Sciatic nerve (tissue), 2 donors: ENCODE measurements at regions not wholly inside any gene's neighbourhood (a gene's known extent, or its start where the extent isn't known, plus 50 kb on each side); places are given as distances from the start of the nearest gene placed in this dataset.

ENCODE experiments used
- ATAC-seq: fragments of 200-7000 bp; cut with Tn5 transposase; one replicate; pipeline ENCODE4 v1.9.1; 2020; ENCODE audit warnings: mild to moderate bottlenecking, moderate library complexity
- DNase-seq: peaks from one replicate; pipeline ENCODE4 v3.0.0-alpha.2; 2020; ENCODE audit warnings: low spot score
- intact Hi-C: fragments of 100-400 bp; cut with DNase I; formaldehyde crosslinking; loops from one replicate; pipeline ENCODE4 v1.14.2; 2022
- donor health status: DM: no; HTN: no; CAD: no.
- donor health status: DM: no; HTN: no; CAD: no.

- intact Hi-C loops, result no loop called here
- no peak for DNase-seq
- no peak for ATAC-seq
Measured at GRCh38 chr4:13316354-13316753, 167.8 kb downstream of the RAB28 start.

DNA sequence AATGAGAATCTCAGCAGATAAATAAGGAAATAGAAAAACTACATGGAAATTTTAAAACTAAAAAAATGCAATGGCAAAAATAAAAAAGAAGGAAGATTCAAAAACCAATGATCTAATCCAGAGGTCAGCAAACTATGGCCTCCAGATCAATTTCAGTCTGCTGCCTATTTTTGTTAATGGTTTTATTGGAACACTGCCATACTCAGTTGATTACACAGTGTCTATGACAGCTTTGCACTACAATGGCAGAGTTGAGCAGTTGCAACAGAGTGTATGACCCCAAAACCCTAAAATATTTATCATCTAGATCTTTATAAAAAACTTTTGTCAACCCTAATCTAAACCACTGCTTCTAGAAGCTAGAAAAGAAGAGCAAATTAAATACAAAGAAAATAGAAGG lies 170.3 kb downstream of the RAB28 start:
- intact Hi-C loops, result no loop called here
- DNase-seq (no peak), ATAC-seq (no peak)

DNA sequence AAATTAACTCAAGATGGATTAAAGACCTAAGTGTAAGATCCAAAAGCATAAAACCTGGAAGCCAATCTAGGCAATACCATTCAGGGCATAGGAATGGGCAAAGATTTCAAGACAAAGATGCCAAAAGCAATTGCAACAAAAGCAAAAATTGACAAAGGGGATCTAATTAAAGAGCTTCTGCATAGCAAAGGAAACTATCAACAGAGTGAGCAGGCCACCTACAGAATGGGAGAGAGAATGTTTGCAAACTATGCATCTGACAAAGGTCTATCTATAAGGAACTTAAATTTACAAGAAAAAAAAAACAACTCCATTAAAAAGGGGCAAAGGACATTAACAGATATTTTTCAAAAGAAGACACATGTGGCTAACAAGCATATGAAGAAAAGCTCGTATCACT lies 171.9 kb downstream of the RAB28 start:
- DNase-seq, result no peak
- intact Hi-C loops, result no loop called here
- ATAC-seq, result no peak

DNA sequence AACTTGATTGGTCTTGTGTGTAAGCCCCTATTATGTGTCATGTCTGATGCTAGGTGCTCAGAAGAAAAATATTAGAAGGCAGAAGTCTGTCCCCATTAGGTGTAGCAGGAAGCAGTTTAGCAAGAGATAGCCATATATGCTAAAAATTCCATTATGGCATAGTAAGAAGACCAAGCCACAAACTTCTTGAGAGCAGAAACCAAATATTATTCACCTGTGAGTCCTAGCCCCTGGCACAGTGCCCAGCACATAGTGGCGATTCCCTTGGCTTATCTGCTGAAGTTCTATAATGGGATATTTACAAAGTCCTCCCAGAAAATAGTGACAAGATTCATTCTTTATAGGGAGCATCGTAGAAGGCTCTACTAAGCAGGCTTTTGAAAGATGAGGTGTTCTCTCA lies 174.4 kb downstream of the RAB28 start:
- DNase-seq (no peak), ATAC-seq (no peak)
- intact Hi-C loops, result no loop called here

- no peak for ATAC-seq
- DNase-seq, result no peak
- intact Hi-C loops, result no loop called here
Measured at GRCh38 chr4:13306356-13306755, 177.8 kb downstream of the RAB28 start.

DNA sequence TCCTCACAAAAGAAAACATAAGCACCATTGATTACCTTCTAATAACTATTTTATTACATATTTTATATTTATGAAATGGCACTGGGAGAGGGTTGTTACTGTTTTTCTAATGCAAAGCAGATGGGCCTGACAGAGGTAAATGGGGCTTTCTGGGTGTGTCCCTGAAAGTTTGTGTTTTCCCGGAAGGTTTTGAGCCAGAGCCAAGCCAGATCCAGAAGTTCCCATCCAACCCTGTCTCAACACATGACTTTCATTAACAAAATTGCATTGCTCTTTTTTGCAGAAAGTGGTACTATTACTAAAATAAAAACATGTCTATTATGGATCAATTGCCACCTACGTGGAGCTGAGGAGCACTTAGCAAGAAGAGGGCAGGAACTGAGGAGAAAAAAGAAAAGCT lies 181.3 kb downstream of the RAB28 start:
- intact Hi-C loops, result no loop called here
- ATAC-seq, result no peak
- DNase-seq, result no peak

- intact Hi-C loops, result no loop called here
- ATAC-seq (no peak), DNase-seq (no peak)
Measured at GRCh38 chr4:13299343-13299742, 184.8 kb downstream of the RAB28 start.

DNA sequence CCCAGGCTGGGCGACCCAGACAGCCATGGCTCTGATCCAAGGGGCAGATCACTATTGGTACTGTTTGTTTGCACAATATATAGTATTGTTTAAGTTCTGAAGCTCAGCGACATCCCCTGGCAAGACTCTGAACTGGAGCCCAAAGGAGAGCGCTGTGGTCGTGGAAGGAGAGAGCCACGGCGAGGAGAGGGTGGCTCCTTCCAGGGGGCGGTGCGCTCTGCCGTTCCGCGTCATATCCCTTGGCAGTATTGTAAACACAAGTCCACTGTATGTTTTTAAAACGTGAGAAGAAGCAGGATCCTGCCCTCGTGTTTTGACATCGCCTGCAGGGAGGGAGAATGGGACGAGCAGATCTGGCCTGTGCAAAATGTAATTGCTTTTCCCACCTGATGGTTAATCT lies 185.5 kb downstream of the RAB28 start:
- ATAC-seq, result peak; percentile 22
- no peak for DNase-seq
- intact Hi-C loops, result no loop called here

DNA sequence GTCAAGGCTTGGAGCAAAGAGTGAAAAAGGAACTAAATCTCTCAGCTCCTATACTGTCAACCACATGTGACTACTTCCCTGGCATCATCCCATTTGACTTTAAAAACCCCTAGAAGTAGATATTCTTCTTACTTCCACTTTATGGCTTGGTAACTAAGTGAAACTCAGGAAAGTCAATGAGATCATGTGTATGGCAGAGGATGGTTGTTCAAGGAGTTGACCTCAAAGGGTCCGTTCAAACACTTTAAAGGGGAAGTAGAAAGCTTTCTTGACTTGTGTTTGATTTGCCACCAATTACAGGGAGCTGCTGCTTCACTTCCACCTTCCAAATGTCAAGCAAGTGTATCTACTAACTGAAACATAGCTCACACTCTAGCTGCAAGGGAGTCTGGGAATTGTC lies 187.2 kb downstream of the RAB28 start:
- intact Hi-C loops, result no loop called here
- DNase-seq, result no peak
- no peak for ATAC-seq

DNA sequence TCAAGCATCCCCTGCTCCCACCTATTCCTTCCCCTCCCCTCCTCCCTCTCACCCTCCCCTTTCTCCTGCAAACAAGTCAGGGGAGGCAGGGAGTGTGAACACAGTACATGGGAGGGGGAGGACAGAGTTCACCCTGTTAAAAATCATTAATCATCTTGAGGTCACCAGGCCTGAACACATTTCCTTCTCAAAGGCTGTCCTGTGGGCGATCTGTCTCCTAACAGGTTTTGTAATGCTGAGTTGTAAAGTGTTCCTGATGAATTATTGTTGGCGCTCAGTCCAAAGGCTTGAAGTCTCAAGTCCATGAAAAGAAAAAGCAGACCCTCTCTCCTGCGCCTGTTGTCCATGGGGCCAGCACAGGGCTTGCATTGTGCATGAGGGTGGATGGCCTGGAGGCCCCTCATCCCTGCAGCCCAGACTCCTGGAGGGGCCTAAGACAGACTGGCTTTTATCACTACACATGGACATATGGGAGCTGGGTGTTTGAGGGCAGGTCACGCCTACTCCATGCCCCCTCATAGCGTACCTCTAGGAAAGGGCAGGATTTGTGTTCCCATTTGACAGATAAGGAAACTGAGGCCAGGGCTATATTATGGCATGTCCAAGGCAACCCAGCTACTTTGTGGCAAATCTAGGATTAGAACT lies 189.1 kb downstream of the RAB28 start:
- intact Hi-C loops, result no loop called here
- no peak for DNase-seq
- ATAC-seq, result no peak

DNA sequence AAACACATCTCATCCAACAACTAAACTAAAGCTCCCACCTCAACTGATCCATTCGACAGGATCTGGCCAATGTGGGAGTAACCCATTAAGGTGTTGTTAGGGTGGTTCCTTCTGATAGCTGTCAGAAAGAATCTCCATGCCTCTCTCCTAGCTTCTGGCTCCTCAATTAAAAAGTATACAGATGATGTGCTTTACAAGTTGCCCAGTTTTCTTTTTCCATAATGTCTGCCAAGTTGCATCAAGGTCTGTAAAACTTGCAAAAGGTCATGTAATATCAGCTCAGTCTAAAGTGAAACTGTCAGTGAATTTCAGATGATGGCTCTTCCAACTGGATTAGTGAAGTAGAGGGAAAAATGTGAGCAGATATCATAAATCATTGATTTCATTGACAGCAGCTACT lies 191.8 kb downstream of the RAB28 start:
- DNase-seq (no peak), ATAC-seq (no peak)
- intact Hi-C loops, result no loop called here

DNA sequence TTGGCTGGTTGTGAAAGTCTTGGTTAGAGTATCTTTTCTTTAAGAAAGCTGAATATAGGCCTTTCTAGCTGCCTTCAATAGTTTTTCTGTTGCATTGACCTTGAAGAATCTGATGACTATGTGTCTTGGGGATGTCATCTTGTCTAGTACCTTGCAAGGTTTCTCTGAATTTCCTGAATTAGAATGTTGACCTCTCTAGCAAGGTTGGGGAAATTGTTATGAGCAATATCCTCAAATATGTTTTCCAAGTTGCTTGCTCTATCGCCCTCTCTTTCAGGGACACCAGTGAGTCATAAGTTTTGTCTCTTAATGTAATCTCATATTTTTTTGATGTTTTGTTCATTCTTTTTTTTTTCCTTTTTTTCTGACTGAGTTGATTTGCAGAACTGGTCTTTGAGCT lies 194.7 kb downstream of the RAB28 start:
- ATAC-seq (no peak), DNase-seq (no peak)
- intact Hi-C loops, result no loop called here

GRCh38 chr4:13285336-13285735 lies 198.8 kb downstream of the RAB28 start:
- ATAC-seq, result no peak
- intact Hi-C loops, result no loop called here

DNA sequence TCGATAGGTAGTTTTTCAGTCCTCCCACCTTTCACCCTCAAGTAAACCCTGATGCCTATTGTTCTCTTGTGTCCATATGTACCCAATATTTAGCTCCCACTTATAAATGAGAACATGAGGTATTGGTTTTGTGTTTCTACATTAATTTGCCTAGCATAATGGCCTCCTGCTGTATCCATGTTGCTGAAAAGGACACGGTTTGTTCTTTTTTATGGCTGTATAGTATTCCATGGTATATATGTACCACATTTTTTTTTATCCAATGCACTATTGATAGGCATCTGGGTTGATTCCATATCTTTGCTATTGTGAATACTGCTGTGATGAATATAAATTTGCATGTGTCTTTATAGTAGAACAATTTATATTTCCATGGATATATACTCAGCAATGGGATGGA lies 199.2 kb downstream of the RAB28 start:
- intact Hi-C loops, result no loop called here
- ATAC-seq (no peak), DNase-seq (no peak)

More at GRCh38 chr4:13285336-13285735, 198.8 kb downstream of the RAB28 start:
- DNase-seq, result no peak

DNA sequence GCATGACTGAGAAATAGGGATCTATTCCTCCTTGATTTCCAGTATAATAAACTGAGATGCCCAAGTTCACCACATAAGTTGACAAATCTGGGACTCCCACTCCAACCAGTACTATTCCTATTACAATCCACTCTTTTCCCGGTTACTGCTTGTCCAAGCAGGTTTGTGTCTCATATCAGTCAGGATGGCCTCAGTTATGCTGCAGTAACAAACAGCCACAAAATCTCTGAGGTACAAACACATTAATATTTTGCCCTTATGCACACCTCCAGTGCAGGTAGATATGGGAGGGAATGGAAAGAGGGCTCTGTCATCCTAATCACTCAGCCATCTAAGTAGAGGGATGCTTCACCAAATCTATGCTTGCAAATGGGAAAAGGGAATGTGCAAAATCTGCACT lies 207.8 kb downstream of the RAB28 start:
- ATAC-seq, result no peak
- intact Hi-C loops, result no loop called here
- no peak for DNase-seq

DNA sequence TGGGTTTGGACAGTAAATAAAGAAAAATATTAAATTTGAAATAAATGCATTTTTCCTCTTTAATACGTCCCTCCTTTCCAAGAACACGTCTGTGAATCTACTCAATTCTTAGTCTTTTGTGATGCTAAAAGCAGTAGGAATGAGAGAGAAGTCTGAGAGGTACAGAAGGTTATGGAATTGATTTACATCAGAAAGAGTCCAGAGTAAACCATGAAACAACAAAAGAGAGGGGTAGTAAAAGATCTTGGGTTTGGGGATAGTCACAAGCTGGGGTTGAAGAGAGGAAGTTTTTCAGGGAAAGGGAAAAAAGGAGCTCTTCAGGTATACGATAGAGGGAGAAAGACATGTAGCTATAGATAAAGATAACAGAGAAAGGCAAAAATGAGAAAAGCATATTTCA lies 215.4 kb downstream of the RAB28 start:
- no peak for DNase-seq
- intact Hi-C loops, result no loop called here
- ATAC-seq, result no peak

GRCh38 chr4:13268165-13268564 lies 216.0 kb downstream of the RAB28 start:
- ATAC-seq (no peak), DNase-seq (no peak)
- intact Hi-C loops, result no loop called here

DNA sequence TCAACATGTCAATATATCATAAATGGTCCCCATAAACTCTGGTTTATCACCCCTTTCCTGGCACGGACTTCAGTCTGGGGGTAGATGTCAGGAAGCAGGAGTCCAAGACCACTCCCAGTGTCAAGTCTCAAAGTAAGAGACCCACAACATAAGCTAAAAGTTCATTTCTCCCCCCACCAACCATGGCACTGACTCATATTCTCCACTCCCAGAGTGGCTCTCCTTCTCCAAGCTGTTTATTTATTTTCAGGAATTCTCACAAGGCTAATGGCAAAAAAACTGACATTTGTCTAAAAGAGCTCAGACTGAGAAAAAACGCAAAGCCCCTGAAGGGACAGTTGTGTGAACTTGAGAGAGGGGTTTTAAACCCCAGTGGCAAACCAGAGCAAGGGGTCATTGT lies 217.0 kb downstream of the RAB28 start:
- no peak for ATAC-seq
- intact Hi-C loops, result no loop called here
- DNase-seq, result no peak

GRCh38 chr4:13266687-13267086 lies 217.5 kb downstream of the RAB28 start:
- intact Hi-C loops, result no loop called here
- DNase-seq, result no peak
- no peak for ATAC-seq

DNA sequence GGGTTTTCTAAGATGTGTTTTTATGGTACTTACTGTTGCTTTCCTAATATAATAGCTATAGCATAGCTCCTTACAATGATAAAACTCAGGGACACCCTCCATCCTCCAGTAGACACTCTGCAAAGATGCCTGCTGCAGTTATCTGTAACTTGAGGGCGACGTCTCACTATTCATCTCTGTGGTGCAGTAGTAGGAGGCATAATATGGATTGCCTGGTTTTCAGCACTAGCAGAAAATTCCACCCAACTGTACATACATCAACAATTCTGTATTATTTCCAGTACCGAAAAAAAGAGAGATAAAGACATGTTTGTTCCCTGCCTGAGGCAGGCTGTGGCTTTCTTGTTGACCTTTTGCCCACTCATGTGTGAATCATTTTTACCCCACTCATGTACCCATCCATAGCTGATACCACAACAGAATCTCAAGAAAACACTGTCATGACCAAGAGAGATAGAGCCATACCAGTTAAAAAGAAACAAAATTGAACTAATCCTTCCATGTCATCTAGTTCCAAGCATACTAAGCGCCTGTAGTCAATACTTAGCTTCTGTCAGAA lies 220.1 kb downstream of the RAB28 start:
- no peak for ATAC-seq
- intact Hi-C loops, result no loop called here
- DNase-seq, result no peak

GRCh38 chr4:13262816-13263215 lies 221.3 kb downstream of the RAB28 start:
- intact Hi-C loops, result no loop called here
- DNase-seq (no peak), ATAC-seq (no peak)
